HepG2 (cell line): ENCODE measurements at regions not wholly inside any gene's neighbourhood (a gene's known extent, or its start where the extent isn't known, plus 50 kb on each side); places are given as distances from the start of the nearest gene placed in this dataset.

ENCODE experiments used
- ARHGAP35 ChIP-seq: sonication (generic); formaldehyde crosslinking; IDR thresholded peaks from 2 replicates; pipeline ENCODE4 v1.9.0; 2022; ENCODE audit warnings: mild to moderate bottlenecking, inconsistent platforms, moderate library complexity, missing genetic modification reagents, borderline replicate concordance
- ATF6 ChIP-seq: sonication (generic); formaldehyde crosslinking; conservative IDR thresholded peaks from 2 replicates; pipeline ENCODE4 v1.4.0; 2020; ENCODE audit warnings: missing genetic modification reagents
- ATF7 ChIP-seq, 2 experiments: fragments of 450-650 bp in 1 of 2; sonication (generic) in 1 of 2; formaldehyde crosslinking in 1 of 2; IDR thresholded peaks; 2 replicates each; pipeline versions ENCODE4 v1.4.0 to v1.6.1; 2016 to 2020; ENCODE audit warnings: antibody characterized with exemption in 1 of 2, mild to moderate bottlenecking in 1 of 2, missing genetic modification reagents in 1 of 2
- EP300 ChIP-seq, 3 experiments: sonication (generic) in 1 of 3; formaldehyde crosslinking in 1 of 3; IDR thresholded peaks; 2 replicates each; pipeline versions ENCODE4 v1.5.1 to v1.6.1; 2011 to 2020; ENCODE audit warnings: low read depth in 2 of 3, low read length in 2 of 3, borderline replicate concordance in 1 of 3, improper control_type of control experiment in 1 of 3, mild to moderate bottlenecking in 1 of 3, missing genetic modification reagents in 1 of 3, moderate library complexity in 1 of 3
- IRF1 ChIP-seq: sonication (generic); formaldehyde crosslinking; IDR thresholded peaks from 2 replicates; pipeline ENCODE4 v1.4.0; 2020; ENCODE audit warnings: low read depth, mild to moderate bottlenecking, missing genetic modification reagents
- PCBP2 ChIP-seq: fragments of 200-400 bp; formaldehyde crosslinking; optimal IDR thresholded peaks from 2 replicates; pipeline ENCODE3; 2018; ENCODE audit warnings: low read length, low read depth; ENCODE audit not compliant: poor library complexity, severe bottlenecking
- SP1 ChIP-seq, 2 experiments: fragments of 450-650 bp in 1 of 2; sonication (generic) in 1 of 2; formaldehyde crosslinking in 1 of 2; IDR thresholded peaks; 2 replicates each; pipeline versions ENCODE4 v1.4.0 to v1.6.1; 2016 to 2020; ENCODE audit warnings: missing genetic modification reagents in 1 of 2
- SYNCRIP ChIP-seq: fragments of 200-400 bp; formaldehyde crosslinking; IDR thresholded peaks from 2 replicates; pipeline ENCODE4 v1.6.1; 2018; ENCODE audit warnings: mild to moderate bottlenecking, low read depth, low read length; ENCODE audit not compliant: insufficient read depth
- TCF7L2 ChIP-seq: IDR thresholded peaks from 2 replicates; pipeline ENCODE4 v1.6.1; 2011; ENCODE audit warnings: mild to moderate bottlenecking, low read depth, low read length, moderate library complexity
- XRCC5 ChIP-seq: fragments of 200-400 bp; formaldehyde crosslinking; optimal IDR thresholded peaks from 2 replicates; pipeline ENCODE3; 2017; ENCODE audit warnings: mild to moderate bottlenecking, low read length
- YY1 ChIP-seq: IDR thresholded peaks from 2 replicates; pipeline ENCODE4 v1.6.1; 2011; ENCODE audit warnings: low read length, low read depth, moderate library complexity, mild to moderate bottlenecking; ENCODE audit not compliant: insufficient read depth, insufficient replicate concordance
- ZNF580 ChIP-seq: IDR thresholded peaks from 2 replicates; pipeline ENCODE4 v1.6.1; 2016; ENCODE audit warnings: low read depth, borderline replicate concordance
- ZSCAN9 ChIP-seq: IDR thresholded peaks from 2 replicates; pipeline ENCODE4 v1.6.1; 2016; ENCODE audit warnings: borderline replicate concordance
- TF ChIP-seq, protein P1 (sequence below): sonication (generic); formaldehyde crosslinking; IDR thresholded peaks from 2 replicates; pipeline ENCODE4 v1.5.0; 2020; ENCODE audit warnings: mild to moderate bottlenecking, missing genetic modification reagents, moderate library complexity

DNA sequence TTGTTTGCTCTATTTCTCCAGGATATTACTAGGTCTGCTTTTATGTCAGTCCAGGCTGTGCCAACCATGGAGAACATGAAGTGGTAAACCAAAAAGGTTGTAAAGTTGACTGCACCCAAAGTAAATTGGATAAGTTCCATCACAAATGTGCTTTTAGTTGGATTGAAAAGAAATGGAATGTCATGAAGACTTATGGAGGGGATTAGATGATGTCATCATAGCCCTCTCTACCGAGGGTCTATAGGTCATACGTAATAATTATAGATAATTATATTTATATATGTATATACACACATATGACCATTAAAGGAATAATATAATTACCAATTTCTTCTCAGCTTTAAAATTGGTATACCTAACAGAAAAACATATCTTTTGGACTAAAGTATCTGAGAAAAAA, 714.9 kb downstream of the NOVA1 start:
- TF ChIP-seq TCF7L2 (no peak), EP300 (IDR thresholded peaks at IDR 0.05; ENCODE audit: low read depth in 2 of 2, low read length in 2 of 2) (no peak), EP300 (CRISPR knock-in tag; IDR thresholded peaks at IDR 0.05; ENCODE audit: borderline replicate concordance) (no peak), IRF1 (CRISPR knock-in tag) (no peak), YY1 (no peak), ATF6 (no peak), ARHGAP35 (CRISPR knock-in tag) (no peak), SYNCRIP (no peak), ATF7 (IDR thresholded peaks at IDR 0.05) (peak; percentile 96), ATF7 (CRISPR knock-in tag; IDR thresholded peaks at IDR 0.05) (no peak), ZSCAN9 (CRISPR knock-in tag) (no peak), XRCC5 (no peak), ZNF580 (CRISPR knock-in tag) (no peak), SP1 (IDR thresholded peaks at IDR 0.05) (no peak), SP1 (CRISPR knock-in tag; IDR thresholded peaks at IDR 0.05) (no peak), PCBP2 (no peak)
- TF ChIP-seq, protein P1, sequence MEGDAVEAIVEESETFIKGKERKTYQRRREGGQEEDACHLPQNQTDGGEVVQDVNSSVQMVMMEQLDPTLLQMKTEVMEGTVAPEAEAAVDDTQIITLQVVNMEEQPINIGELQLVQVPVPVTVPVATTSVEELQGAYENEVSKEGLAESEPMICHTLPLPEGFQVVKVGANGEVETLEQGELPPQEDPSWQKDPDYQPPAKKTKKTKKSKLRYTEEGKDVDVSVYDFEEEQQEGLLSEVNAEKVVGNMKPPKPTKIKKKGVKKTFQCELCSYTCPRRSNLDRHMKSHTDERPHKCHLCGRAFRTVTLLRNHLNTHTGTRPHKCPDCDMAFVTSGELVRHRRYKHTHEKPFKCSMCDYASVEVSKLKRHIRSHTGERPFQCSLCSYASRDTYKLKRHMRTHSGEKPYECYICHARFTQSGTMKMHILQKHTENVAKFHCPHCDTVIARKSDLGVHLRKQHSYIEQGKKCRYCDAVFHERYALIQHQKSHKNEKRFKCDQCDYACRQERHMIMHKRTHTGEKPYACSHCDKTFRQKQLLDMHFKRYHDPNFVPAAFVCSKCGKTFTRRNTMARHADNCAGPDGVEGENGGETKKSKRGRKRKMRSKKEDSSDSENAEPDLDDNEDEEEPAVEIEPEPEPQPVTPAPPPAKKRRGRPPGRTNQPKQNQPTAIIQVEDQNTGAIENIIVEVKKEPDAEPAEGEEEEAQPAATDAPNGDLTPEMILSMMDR (CRISPR knock-in tag), result no peak
